IMR-90 (cell line): ENCODE measurements at regions not wholly inside any gene's neighbourhood (a gene's known extent, or its start where the extent isn't known, plus 50 kb on each side); places are given as distances from the start of the nearest gene placed in this dataset.

Experiments
- ATAC-seq: fragments of 200-7000 bp; cut with Tn5 transposase; 2 replicates; pipeline ENCODE4 v1.9.1; 2020; ENCODE audit warnings: low read depth, mild to moderate bottlenecking, moderate library complexity
- BruUV-seq: library from RNA; stranded (reverse); fragments of 400-500 nt; replicated peaks from 2 replicates; lab custom pipeline; 2021; lab: Mats Ljungman, UMichigan
- CTCF ChIA-PET: fragments of 300-600 bp; formaldehyde crosslinking; extraction: SDS; loops from one replicate; lab custom pipeline; 2021; ENCODE audit warnings: antibody characterized with exemption; lab: Yijun Ruan, JAX
- POLR2A ChIA-PET: fragments of 300-600 bp; sonication (Branson Sonifier 250); formaldehyde crosslinking; loops from one replicate; lab custom pipeline; 2022; ENCODE audit warnings: antibody characterized with exemption; ENCODE audit not compliant: unreplicated experiment; lab: Charles Lee
- DNase-seq: peaks from one replicate; pipeline ENCODE4 v3.0.0; 2013
- H2AFZ ChIP-seq: replicated peaks from 2 replicates; pipeline ENCODE3; 2013; ENCODE audit warnings: low read length, mild to moderate bottlenecking; ENCODE audit not compliant: poor library complexity
- H2AK5ac ChIP-seq: 2 replicates; pipeline ENCODE4 v1.6.1; 2013; ENCODE audit warnings: low read depth, low read length, inconsistent platforms
- H2AK9ac ChIP-seq: replicated peaks from 2 replicates; pipeline ENCODE3; 2013; ENCODE audit warnings: mild to moderate bottlenecking, low read depth, low read length, moderate library complexity; ENCODE audit not compliant: poor library complexity
- H2BK120ac ChIP-seq: 2 replicates; pipeline ENCODE4 v1.6.1; 2013; ENCODE audit warnings: low read depth, low read length, inconsistent platforms
- H2BK15ac ChIP-seq: 3 replicates; pipeline ENCODE4 v1.6.1; 2013; ENCODE audit warnings: low read depth, low read length, inconsistent platforms
- H2BK20ac ChIP-seq: 2 replicates; pipeline ENCODE4 v1.6.1; 2013; ENCODE audit warnings: low read depth, mild to moderate bottlenecking, inconsistent platforms, low read length, moderate library complexity
- H2BK5ac ChIP-seq: 2 replicates; pipeline ENCODE4 v1.6.1; 2013; ENCODE audit warnings: mild to moderate bottlenecking, low read depth, low read length, inconsistent platforms; ENCODE audit not compliant: poor library complexity, severe bottlenecking
- H3K14ac ChIP-seq: replicated peaks from 2 replicates; pipeline ENCODE4 v1.6.1; 2013; ENCODE audit warnings: low read depth, low read length, inconsistent platforms
- H3K18ac ChIP-seq: 2 replicates; pipeline ENCODE4 v1.6.1; 2013; ENCODE audit warnings: low read depth, low read length, control low read depth
- H3K23ac ChIP-seq: 2 replicates; pipeline ENCODE4 v1.6.1; 2013; ENCODE audit warnings: low read depth, low read length, inconsistent platforms
- H3K27ac ChIP-seq: 2 replicates; pipeline ENCODE4 v1.5.1; 2013; ENCODE audit warnings: mild to moderate bottlenecking, control low read depth, low read length; ENCODE audit not compliant: insufficient read depth
- H3K27me3 ChIP-seq: 2 replicates; pipeline ENCODE4 v1.6.1; 2013; ENCODE audit warnings: low read length; ENCODE audit not compliant: control insufficient read depth, insufficient read depth
- H3K36me3 ChIP-seq: 2 replicates; pipeline ENCODE4 v1.6.1; 2013; ENCODE audit warnings: low read length, mixed read lengths; ENCODE audit not compliant: control insufficient read depth, insufficient read depth
- H3K4ac ChIP-seq: 2 replicates; pipeline ENCODE4 v1.6.1; 2013; ENCODE audit warnings: low read depth, low read length, inconsistent platforms
- H3K4me1 ChIP-seq: 2 replicates; pipeline ENCODE4 v1.6.1; 2013; ENCODE audit warnings: low read length, mixed read lengths; ENCODE audit not compliant: control insufficient read depth, insufficient read depth
- H3K4me2 ChIP-seq: 2 replicates; pipeline ENCODE4 v1.6.1; 2013; ENCODE audit warnings: low read depth, mild to moderate bottlenecking, control low read depth, low read length, moderate library complexity
- H3K4me3 ChIP-seq: 2 replicates; pipeline ENCODE4 v1.5.1; 2013; ENCODE audit warnings: low read depth, mild to moderate bottlenecking, control low read depth, low read length, moderate library complexity; ENCODE audit not compliant: insufficient read depth
- H3K56ac ChIP-seq: 2 replicates; pipeline ENCODE4 v1.6.1; 2013; ENCODE audit warnings: low read length, inconsistent platforms; ENCODE audit not compliant: insufficient read depth; ENCODE audit errors: extremely low read depth
- H3K79me1 ChIP-seq, 2 experiments: 2 replicates each; pipeline ENCODE4 v1.6.1; 2013; ENCODE audit warnings: low read length in 2 of 2, inconsistent platforms in 1 of 2, low read depth in 1 of 2
- H3K9ac ChIP-seq: 2 replicates; pipeline ENCODE4 v1.6.1; 2013; ENCODE audit warnings: low read depth, low read length, control low read depth
- H3K9me1 ChIP-seq: 2 replicates; pipeline ENCODE4 v1.6.1; 2013; ENCODE audit warnings: low read length, inconsistent platforms; ENCODE audit not compliant: insufficient read depth
- H3K9me3 ChIP-seq: 2 replicates; pipeline ENCODE4 v1.6.1; 2013; ENCODE audit warnings: low read length; ENCODE audit not compliant: control insufficient read depth, insufficient read depth
- H4K20me1 ChIP-seq: 2 replicates; pipeline ENCODE4 v1.6.1; 2013; ENCODE audit warnings: low read length, inconsistent platforms; ENCODE audit not compliant: insufficient read depth
- H4K5ac ChIP-seq: 2 replicates; pipeline ENCODE4 v1.6.1; 2013; ENCODE audit warnings: mild to moderate bottlenecking, low read depth, low read length, control low read depth
- H4K8ac ChIP-seq, 2 experiments: 2 replicates each; pipeline ENCODE4 v1.6.1; 2013; ENCODE audit warnings: low read depth in 2 of 2, low read length in 2 of 2, control low read depth in 1 of 2, inconsistent platforms in 1 of 2
- H4K91ac ChIP-seq: 2 replicates; pipeline ENCODE4 v1.6.1; 2013; ENCODE audit warnings: low read depth, low read length, inconsistent platforms; ENCODE audit not compliant: insufficient read depth
- BHLHE40 ChIP-seq: fragments of 150-350 bp; IDR thresholded peaks from 2 replicates; pipeline ENCODE4 v1.6.1; 2016; ENCODE audit warnings: mild to moderate bottlenecking, low read depth, low read length
- CEBPB ChIP-seq: IDR thresholded peaks from 2 replicates; pipeline ENCODE4 v1.6.1; 2012; ENCODE audit warnings: low read depth, low read length, improper control_type of control experiment
- CHD1 ChIP-seq: IDR thresholded peaks from 2 replicates; pipeline ENCODE4 v1.6.1; 2012; ENCODE audit warnings: low read depth, low read length, improper control_type of control experiment
- CTCF ChIP-seq: conservative IDR thresholded peaks from 2 replicates; pipeline ENCODE4 v1.5.1; 2012; ENCODE audit warnings: mild to moderate bottlenecking, low read depth, low read length, improper control_type of control experiment
- ELK1 ChIP-seq: fragments of 150-350 bp; IDR thresholded peaks from 2 replicates; pipeline ENCODE4 v1.6.1; 2016; ENCODE audit warnings: low read depth, mild to moderate bottlenecking, low read length, moderate library complexity, borderline replicate concordance
- FOS ChIP-seq: fragments of 150-350 bp; IDR thresholded peaks from 2 replicates; pipeline ENCODE4 v1.6.1; 2016; ENCODE audit warnings: low read depth, low read length
- MAFK ChIP-seq: IDR thresholded peaks from 2 replicates; pipeline ENCODE4 v1.6.1; 2012; ENCODE audit warnings: low read depth, low read length, improper control_type of control experiment
- MAZ ChIP-seq: IDR thresholded peaks from 2 replicates; pipeline ENCODE4 v1.6.1; 2012; ENCODE audit warnings: low read depth, mild to moderate bottlenecking, low read length, improper control_type of control experiment, moderate library complexity, borderline replicate concordance
- MXI1 ChIP-seq: IDR thresholded peaks from 2 replicates; pipeline ENCODE4 v1.6.1; 2012; ENCODE audit warnings: low read depth, mild to moderate bottlenecking, low read length, moderate library complexity, borderline replicate concordance
- NFE2L2 ChIP-seq: fragments of 150-350 bp; IDR thresholded peaks from 2 replicates; pipeline ENCODE4 v1.6.1; 2016; ENCODE audit warnings: low read depth, mild to moderate bottlenecking, low read length
- POLR2A ChIP-seq: IDR thresholded peaks from 2 replicates; pipeline ENCODE4 v1.6.1; 2012; ENCODE audit warnings: mild to moderate bottlenecking, low read depth, low read length
- RAD21 ChIP-seq: IDR thresholded peaks from 2 replicates; pipeline ENCODE4 v1.6.1; 2012; ENCODE audit warnings: low read length, improper control_type of control experiment
- RCOR1 ChIP-seq: IDR thresholded peaks from 2 replicates; pipeline ENCODE4 v1.6.1; 2012; ENCODE audit warnings: mild to moderate bottlenecking, low read length, improper control_type of control experiment; ENCODE audit not compliant: insufficient replicate concordance
- RFX5 ChIP-seq: IDR thresholded peaks from 2 replicates; pipeline ENCODE4 v1.8.0; 2012; ENCODE audit warnings: low read depth, mild to moderate bottlenecking, low read length, moderate library complexity
- WGBS, 2 experiments: methylation state at CpG; one replicate each; pipeline versions ENCODE4 v1.1.5 to v1.1.7; 2013; ENCODE audit warnings: missing lambda C conversion rate in 2 of 2; ENCODE audit not compliant: insufficient read length in 1 of 2; ENCODE audit errors: extremely low coverage in 2 of 2; 5-methylcytosine and 5-hydroxymethylcytosine counted together
- dilution Hi-C: fragments of 300-500 bp; cut with HindIII; formaldehyde crosslinking; loops from one replicate; pipeline ENCODE4 v1.14.3; 2018; ENCODE audit warnings: low sequenced_read_pairs; ENCODE audit not compliant: unreplicated experiment
- in situ Hi-C: fragments of 300-500 bp; cut with MboI; formaldehyde crosslinking; loops from 3 replicates; pipeline ENCODE4 v1.14.3; 2019; ENCODE audit warnings: low sequenced_read_pairs, inconsistent platforms, mixed read lengths
- intact Hi-C: fragments of 100-400 bp; cut with micrococcal nuclease; formaldehyde crosslinking; loops from 2 replicates; pipeline ENCODE4 v1.10.0; 2022
- TF ChIP-seq, protein P1 (sequence below): fragments of 150-350 bp; IDR thresholded peaks from 2 replicates; pipeline ENCODE4 v1.6.1; 2017; ENCODE audit warnings: mild to moderate bottlenecking, antibody characterized with exemption, low read length, low read depth

- dilution Hi-C loops = no loop called here
Observed at GRCh38 chr6:15089569-15090144, 156.2 kb upstream of the JARID2 start.

More at GRCh38 chr6:15089569-15090144, 156.2 kb upstream of the JARID2 start:
- Histone ChIP-seq H3K4me1 (no peaks in the 10 kb centered on the region), H3K9me1 (no peaks in the 10 kb centered on the region), H2BK20ac (no peak overlapping the region), H3K4ac (no peak overlapping the region), H2BK15ac (no peak overlapping the region), H2AK9ac (no peak overlapping the region), H4K5ac (no peak overlapping the region), H4K20me1 (no peaks in the 10 kb centered on the region), H3K27ac (no peak overlapping the region), H3K4me2 (no peak overlapping the region), H2BK5ac (no peak overlapping the region), H3K14ac (no peak overlapping the region), H2BK120ac (no peak overlapping the region), H3K18ac (no peak overlapping the region), H3K79me1 (no peaks in the 10 kb centered on the region), H2AK5ac (no peak overlapping the region), H3K36me3 (no peaks in the 10 kb centered on the region), H2AFZ (no peak overlapping the region), H4K91ac (no peak overlapping the region), H3K9me3 (no peaks in the 10 kb centered on the region), H3K27me3 (peaks cover 2% of the 10 kb centered on the region; the same call in 1 of the 2 replicates), H4K8ac (no peak overlapping the region), H3K23ac (no peak overlapping the region), H3K4me3 (no peak overlapping the region), H3K56ac (no peak overlapping the region), H3K9ac (no peak overlapping the region)
- ChIA-PET POLR2A (interaction anchor here (0.5 kb wide), 1 partner anchor 41 kb away, joined by 3 read pairs; no protein-coding TSS in a partner anchor), CTCF (no interaction called here)
- ATAC-seq = no peak
- WGBS, 2 experiments = 100% methylated on average over 2 of the region's 10 CpGs; no CpG with 5 or more reads in 1 of the 2 experiments
- DNase-seq = no peak
- BruUV-seq = no TSS peak
- in situ Hi-C loops (no loop called here), intact Hi-C loops (no loop called here)
- TF ChIP-seq CEBPB = no peak
- TF ChIP-seq CHD1 = no peak
- TF ChIP-seq RFX5 = no peak
- TF ChIP-seq, protein P1, sequence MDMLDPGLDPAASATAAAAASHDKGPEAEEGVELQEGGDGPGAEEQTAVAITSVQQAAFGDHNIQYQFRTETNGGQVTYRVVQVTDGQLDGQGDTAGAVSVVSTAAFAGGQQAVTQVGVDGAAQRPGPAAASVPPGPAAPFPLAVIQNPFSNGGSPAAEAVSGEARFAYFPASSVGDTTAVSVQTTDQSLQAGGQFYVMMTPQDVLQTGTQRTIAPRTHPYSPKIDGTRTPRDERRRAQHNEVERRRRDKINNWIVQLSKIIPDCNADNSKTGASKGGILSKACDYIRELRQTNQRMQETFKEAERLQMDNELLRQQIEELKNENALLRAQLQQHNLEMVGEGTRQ = no peak
- TF ChIP-seq ELK1 = no peak
- no peak for TF ChIP-seq FOS
- no peak for TF ChIP-seq NFE2L2
- no peak for TF ChIP-seq CTCF
- TF ChIP-seq POLR2A = no peak
- TF ChIP-seq MAFK = no peak
- TF ChIP-seq MXI1 = no peak
- no peak for TF ChIP-seq BHLHE40
- no peak for TF ChIP-seq MAZ
- no peak for TF ChIP-seq RAD21
- TF ChIP-seq RCOR1 = no peak
